Chondrocyte (in vitro differentiated cells): ENCODE measurements at regions not wholly inside any gene's neighbourhood (a gene's known extent, or its start where the extent isn't known, plus 50 kb on each side); places are given as distances from the start of the nearest gene placed in this dataset.

ENCODE experiments used
- DNase-seq: peaks from one replicate; pipeline ENCODE4 v3.0.0; 2021; ENCODE audit warnings: mixed read lengths, low spot score
- H3K27ac Mint-ChIP-seq: one replicate; pipeline ENCODE4 v1.8.0; 2021; ENCODE audit warnings: mild to moderate bottlenecking, moderate library complexity, mixed read lengths; ENCODE audit not compliant: unreplicated experiment
- H3K27me3 Mint-ChIP-seq: 2 replicates; pipeline ENCODE4 v1.8.0; 2021; ENCODE audit warnings: low read depth, mixed read lengths
- H3K36me3 Mint-ChIP-seq: 2 replicates; pipeline ENCODE4 v1.8.0; 2021; ENCODE audit warnings: low read depth, mixed read lengths
- H3K4me1 Mint-ChIP-seq: 2 replicates; pipeline ENCODE4 v1.8.0; 2021; ENCODE audit warnings: low read depth, mild to moderate bottlenecking, mixed read lengths
- H3K4me3 Mint-ChIP-seq: one replicate; pipeline ENCODE4 v1.8.0; 2021; ENCODE audit warnings: mild to moderate bottlenecking, moderate library complexity, mixed read lengths; ENCODE audit not compliant: unreplicated experiment
- H3K9me3 Mint-ChIP-seq: 2 replicates; pipeline ENCODE4 v1.8.0; 2021; ENCODE audit warnings: low read depth, mixed read lengths
- CTCF ChIP-seq: fragments of 200-600 bp; sonication (generic); IDR thresholded peaks from 2 replicates; pipeline ENCODE4 v1.5.0; 2021; ENCODE audit warnings: antibody characterized with exemption, mild to moderate bottlenecking, moderate library complexity

GRCh38 chr3:40639006-40639405, 114.2 kb downstream of the ZNF621 start:
- H3K4me1 Mint-ChIP-seq, result no peaks in the 10 kb centered on the region
- peaks cover 2% of the 10 kb centered on the region for H3K36me3 Mint-ChIP-seq
- TF ChIP-seq CTCF, result no peak
- H3K9me3 Mint-ChIP-seq, result peaks cover 14% of the 10 kb centered on the region
- H3K4me3 Mint-ChIP-seq, result no peak overlapping the region
- H3K27me3 Mint-ChIP-seq, result peaks cover 6% of the 10 kb centered on the region
- no peak for DNase-seq
- no peak overlapping the region for H3K27ac Mint-ChIP-seq

GRCh38 chr3:40642812-40643211, 118.1 kb downstream of the ZNF621 start:
- no peak for TF ChIP-seq CTCF
- DNase-seq, result no peak
- H3K9me3 Mint-ChIP-seq, result no peaks in the 10 kb centered on the region
- no peaks in the 10 kb centered on the region for H3K36me3 Mint-ChIP-seq
- H3K27me3 Mint-ChIP-seq, result peaks cover 10% of the 10 kb centered on the region
- H3K4me3 Mint-ChIP-seq, result no peak overlapping the region
- no peak overlapping the region for H3K27ac Mint-ChIP-seq
- H3K4me1 Mint-ChIP-seq, result peaks cover 5% of the 10 kb centered on the region

- H3K4me3 Mint-ChIP-seq, result no peak overlapping the region
- H3K4me1 Mint-ChIP-seq, result peaks cover 5% of the 10 kb centered on the region
- no peaks in the 10 kb centered on the region for H3K36me3 Mint-ChIP-seq
- no peak overlapping the region for H3K27ac Mint-ChIP-seq
- no peaks in the 10 kb centered on the region for H3K9me3 Mint-ChIP-seq
- DNase-seq, result no peak
- peaks cover 10% of the 10 kb centered on the region for H3K27me3 Mint-ChIP-seq
- no peak for TF ChIP-seq CTCF
Measured at GRCh38 chr3:40645883-40646282, 121.1 kb downstream of the ZNF621 start.

GRCh38 chr3:40649346-40649745, 124.6 kb downstream of the ZNF621 start:
- H3K27me3 Mint-ChIP-seq, result peaks cover under 1% of the 10 kb centered on the region
- H3K36me3 Mint-ChIP-seq, result no peaks in the 10 kb centered on the region
- no peak for DNase-seq
- H3K27ac Mint-ChIP-seq, result no peak overlapping the region
- no peaks in the 10 kb centered on the region for H3K9me3 Mint-ChIP-seq
- peaks cover 5% of the 10 kb centered on the region for H3K4me1 Mint-ChIP-seq
- TF ChIP-seq CTCF, result no peak
- no peak overlapping the region for H3K4me3 Mint-ChIP-seq

- Mint-ChIP-seq H3K27ac (no peak overlapping the region), H3K36me3 (no peaks in the 10 kb centered on the region), H3K4me3 (no peak overlapping the region), H3K9me3 (no peaks in the 10 kb centered on the region), H3K4me1 (no peaks in the 10 kb centered on the region), H3K27me3 (peaks cover 10% of the 10 kb centered on the region)
- DNase-seq, result no peak
- TF ChIP-seq CTCF, result no peak
Measured at GRCh38 chr3:40652072-40652471, 127.3 kb downstream of the ZNF621 start.
